Neural cell (in vitro differentiated cells): ENCODE measurements at regions not wholly inside any gene's neighbourhood (a gene's known extent, or its start where the extent isn't known, plus 50 kb on each side); places are given as distances from the start of the nearest gene placed in this dataset.

Experiments
- H2AFZ ChIP-seq: fragments of 200-600, 300-800 bp; sonication (generic), shearing (Covaris generic); 2 replicates; pipeline ENCODE4 v1.6.0; 2014; ENCODE audit warnings: low read depth, mild to moderate bottlenecking, antibody characterized with exemption, low read length, moderate library complexity
- H3F3A ChIP-seq: fragments of 200-600 bp; shearing (Covaris generic); 2 replicates; pipeline ENCODE4 v1.6.1; 2016; ENCODE audit warnings: mild to moderate bottlenecking, moderate library complexity, mixed read lengths, antibody characterized with exemption, low read length; ENCODE audit not compliant: insufficient read depth, poor library complexity, severe bottlenecking
- H3K27ac ChIP-seq: fragments of 200-600, 300-800 bp; sonication (generic), shearing (Covaris generic); 2 replicates; pipeline ENCODE4 v1.5.1; 2014; ENCODE audit warnings: mild to moderate bottlenecking, low read length, moderate library complexity
- H3K27me3 ChIP-seq: fragments of 300-800, 200-600 bp; sonication (generic), shearing (Covaris generic); 2 replicates; pipeline ENCODE4 v1.6.0; 2014; ENCODE audit warnings: mild to moderate bottlenecking, low read depth, low read length, moderate library complexity; ENCODE audit not compliant: insufficient read depth
- H3K36me3 ChIP-seq: fragments of 300-800, 200-600 bp; sonication (generic), shearing (Covaris generic); 2 replicates; pipeline ENCODE4 v1.5.1; 2014; ENCODE audit warnings: mild to moderate bottlenecking, antibody characterized with exemption, low read length, moderate library complexity; ENCODE audit not compliant: insufficient read depth
- H3K4me2 ChIP-seq: fragments of 300-800, 200-600 bp; sonication (generic), shearing (Covaris generic); 2 replicates; pipeline ENCODE4 v1.6.0; 2014; ENCODE audit warnings: mild to moderate bottlenecking, low read length
- H3K4me3 ChIP-seq: fragments of 300-800, 200-600 bp; sonication (generic), shearing (Covaris generic); 2 replicates; pipeline ENCODE4 v1.5.1; 2014; ENCODE audit warnings: mild to moderate bottlenecking, low read length, moderate library complexity
- H3K79me2 ChIP-seq: fragments of 200-600 bp; shearing (Covaris generic); replicated peaks from 2 replicates; pipeline ENCODE4 v1.6.0; 2014; ENCODE audit warnings: mild to moderate bottlenecking, low read length, moderate library complexity; ENCODE audit not compliant: insufficient read depth
- H3K9ac ChIP-seq: fragments of 300-800, 200-600 bp; sonication (generic), shearing (Covaris generic); 2 replicates; pipeline ENCODE4 v1.6.1; 2016; ENCODE audit warnings: mild to moderate bottlenecking, low read length, mixed read lengths
- H3K9me2 ChIP-seq: fragments of 200-600 bp; shearing (Covaris generic); 2 replicates; pipeline ENCODE4 v1.6.1; 2016; ENCODE audit warnings: mild to moderate bottlenecking, low read length, mixed read lengths; ENCODE audit not compliant: insufficient read depth
- H3K9me3 ChIP-seq: fragments of 200-600, 300-800 bp; sonication (generic), shearing (Covaris generic); 2 replicates; pipeline ENCODE4 v1.6.1; 2016; ENCODE audit warnings: mild to moderate bottlenecking, mixed run types, low read length, moderate library complexity, mixed read lengths
- H4K20me1 ChIP-seq: fragments of 200-600 bp; shearing (Covaris generic); 2 replicates; pipeline ENCODE4 v1.6.1; 2016; ENCODE audit warnings: mild to moderate bottlenecking, mixed run types; ENCODE audit not compliant: insufficient read depth
- EP300 ChIP-seq: fragments of 450-650 bp; conservative IDR thresholded peaks from 2 replicates; pipeline ENCODE4 v1.6.1; 2014; ENCODE audit warnings: antibody characterized with exemption, mild to moderate bottlenecking, moderate library complexity; ENCODE audit not compliant: poor library complexity, severe bottlenecking
- EZH2 ChIP-seq: fragments of 200-600, 300-800 bp; shearing (Covaris generic), sonication (generic); IDR thresholded peaks from 2 replicates; pipeline ENCODE4 v1.6.1; 2014; ENCODE audit warnings: antibody characterized with exemption, low read length, borderline replicate concordance, mild to moderate bottlenecking; ENCODE audit not compliant: insufficient read depth, poor library complexity, severe bottlenecking
- MXI1 ChIP-seq: fragments of 450-650 bp; conservative IDR thresholded peaks from 2 replicates; pipeline ENCODE4 v1.6.1; 2014; ENCODE audit warnings: antibody characterized with exemption, mild to moderate bottlenecking; ENCODE audit not compliant: poor library complexity, severe bottlenecking
- POLR2AphosphoS5 ChIP-seq: IDR thresholded peaks from 2 replicates; pipeline ENCODE4 v1.6.1; 2012
- RAD21 ChIP-seq: fragments of 450-650 bp; conservative IDR thresholded peaks from 2 replicates; pipeline ENCODE4 v1.6.1; 2014; ENCODE audit warnings: antibody characterized with exemption, mild to moderate bottlenecking, moderate library complexity
- SMC3 ChIP-seq: fragments of 450-650 bp; conservative IDR thresholded peaks from 2 replicates; pipeline ENCODE4 v1.6.1; 2014; ENCODE audit warnings: antibody characterized with exemption, mild to moderate bottlenecking, moderate library complexity; ENCODE audit not compliant: poor library complexity
- TAF1 ChIP-seq: IDR thresholded peaks from 2 replicates; pipeline ENCODE4 v1.6.1; 2012; ENCODE audit warnings: low read depth
- TF ChIP-seq, protein P1 (sequence below): fragments of 450-650 bp; IDR thresholded peaks from 2 replicates; pipeline ENCODE4 v1.5.1; 2014; ENCODE audit warnings: antibody characterized with exemption, mild to moderate bottlenecking, moderate library complexity; ENCODE audit not compliant: poor library complexity, severe bottlenecking
- TF ChIP-seq, protein P2 (sequence below): IDR thresholded peaks from 2 replicates; pipeline ENCODE4 v1.6.1; 2012; ENCODE audit warnings: borderline replicate concordance

DNA sequence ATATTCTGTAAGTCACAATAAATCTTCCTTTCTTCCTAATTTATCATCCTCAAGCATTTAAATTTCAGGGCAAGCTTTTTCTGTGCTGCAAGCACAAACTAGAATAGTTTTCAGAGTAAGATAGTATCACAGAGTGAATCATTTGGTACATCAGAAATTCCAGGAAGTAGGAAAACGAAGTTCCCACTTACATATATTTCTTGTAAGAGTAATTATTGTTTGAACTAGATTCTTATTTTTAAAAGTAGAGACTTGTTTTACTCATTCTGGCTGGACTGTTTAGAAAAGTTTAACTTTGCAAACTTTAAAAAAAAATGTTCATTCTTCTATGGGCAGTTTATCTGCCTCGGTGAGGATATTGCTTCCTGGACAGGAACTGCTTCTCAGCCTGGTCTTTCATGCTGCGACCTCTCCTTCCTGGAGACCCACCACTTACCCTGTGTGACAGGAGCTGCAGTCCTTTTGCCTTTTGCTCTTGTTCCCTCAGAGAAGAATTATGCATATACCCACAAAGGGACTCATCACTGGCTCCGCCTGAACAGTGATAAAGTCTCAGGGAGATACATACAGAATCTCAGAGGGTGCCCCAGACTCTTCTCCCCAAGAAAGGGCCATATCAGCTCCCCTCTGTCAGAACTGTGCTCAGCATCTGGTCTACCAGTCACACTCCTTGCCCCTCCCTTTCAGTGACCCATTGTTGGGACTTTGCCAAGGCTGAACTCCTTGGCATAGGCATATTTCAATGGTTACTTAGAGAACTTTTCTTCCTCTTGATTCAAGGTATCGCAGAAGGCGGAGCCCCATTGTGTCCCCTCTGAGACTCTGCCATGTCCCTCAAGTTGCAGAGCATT is 102.7 kb upstream of the CD55 start:
- TF ChIP-seq POLR2AphosphoS5: no peak
- no peak for TF ChIP-seq SMC3
- no peak for TF ChIP-seq TAF1
- no peak for TF ChIP-seq EP300
- TF ChIP-seq EZH2: no peak
- TF ChIP-seq RAD21: no peak
- TF ChIP-seq, protein P1, sequence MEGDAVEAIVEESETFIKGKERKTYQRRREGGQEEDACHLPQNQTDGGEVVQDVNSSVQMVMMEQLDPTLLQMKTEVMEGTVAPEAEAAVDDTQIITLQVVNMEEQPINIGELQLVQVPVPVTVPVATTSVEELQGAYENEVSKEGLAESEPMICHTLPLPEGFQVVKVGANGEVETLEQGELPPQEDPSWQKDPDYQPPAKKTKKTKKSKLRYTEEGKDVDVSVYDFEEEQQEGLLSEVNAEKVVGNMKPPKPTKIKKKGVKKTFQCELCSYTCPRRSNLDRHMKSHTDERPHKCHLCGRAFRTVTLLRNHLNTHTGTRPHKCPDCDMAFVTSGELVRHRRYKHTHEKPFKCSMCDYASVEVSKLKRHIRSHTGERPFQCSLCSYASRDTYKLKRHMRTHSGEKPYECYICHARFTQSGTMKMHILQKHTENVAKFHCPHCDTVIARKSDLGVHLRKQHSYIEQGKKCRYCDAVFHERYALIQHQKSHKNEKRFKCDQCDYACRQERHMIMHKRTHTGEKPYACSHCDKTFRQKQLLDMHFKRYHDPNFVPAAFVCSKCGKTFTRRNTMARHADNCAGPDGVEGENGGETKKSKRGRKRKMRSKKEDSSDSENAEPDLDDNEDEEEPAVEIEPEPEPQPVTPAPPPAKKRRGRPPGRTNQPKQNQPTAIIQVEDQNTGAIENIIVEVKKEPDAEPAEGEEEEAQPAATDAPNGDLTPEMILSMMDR: no peak
- no peak for TF ChIP-seq MXI1
- TF ChIP-seq, protein P2, sequence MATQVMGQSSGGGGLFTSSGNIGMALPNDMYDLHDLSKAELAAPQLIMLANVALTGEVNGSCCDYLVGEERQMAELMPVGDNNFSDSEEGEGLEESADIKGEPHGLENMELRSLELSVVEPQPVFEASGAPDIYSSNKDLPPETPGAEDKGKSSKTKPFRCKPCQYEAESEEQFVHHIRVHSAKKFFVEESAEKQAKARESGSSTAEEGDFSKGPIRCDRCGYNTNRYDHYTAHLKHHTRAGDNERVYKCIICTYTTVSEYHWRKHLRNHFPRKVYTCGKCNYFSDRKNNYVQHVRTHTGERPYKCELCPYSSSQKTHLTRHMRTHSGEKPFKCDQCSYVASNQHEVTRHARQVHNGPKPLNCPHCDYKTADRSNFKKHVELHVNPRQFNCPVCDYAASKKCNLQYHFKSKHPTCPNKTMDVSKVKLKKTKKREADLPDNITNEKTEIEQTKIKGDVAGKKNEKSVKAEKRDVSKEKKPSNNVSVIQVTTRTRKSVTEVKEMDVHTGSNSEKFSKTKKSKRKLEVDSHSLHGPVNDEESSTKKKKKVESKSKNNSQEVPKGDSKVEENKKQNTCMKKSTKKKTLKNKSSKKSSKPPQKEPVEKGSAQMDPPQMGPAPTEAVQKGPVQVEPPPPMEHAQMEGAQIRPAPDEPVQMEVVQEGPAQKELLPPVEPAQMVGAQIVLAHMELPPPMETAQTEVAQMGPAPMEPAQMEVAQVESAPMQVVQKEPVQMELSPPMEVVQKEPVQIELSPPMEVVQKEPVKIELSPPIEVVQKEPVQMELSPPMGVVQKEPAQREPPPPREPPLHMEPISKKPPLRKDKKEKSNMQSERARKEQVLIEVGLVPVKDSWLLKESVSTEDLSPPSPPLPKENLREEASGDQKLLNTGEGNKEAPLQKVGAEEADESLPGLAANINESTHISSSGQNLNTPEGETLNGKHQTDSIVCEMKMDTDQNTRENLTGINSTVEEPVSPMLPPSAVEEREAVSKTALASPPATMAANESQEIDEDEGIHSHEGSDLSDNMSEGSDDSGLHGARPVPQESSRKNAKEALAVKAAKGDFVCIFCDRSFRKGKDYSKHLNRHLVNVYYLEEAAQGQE: no peak
- Histone ChIP-seq H3K36me3 (no peaks in the 10 kb centered on the region), H3K27me3 (no peaks in the 10 kb centered on the region), H4K20me1 (no peaks in the 10 kb centered on the region), H3K9ac (no peak overlapping the region), H3K4me3 (no peak overlapping the region), H3K9me2 (no peaks in the 10 kb centered on the region), H3K9me3 (no peaks in the 10 kb centered on the region), H3K4me2 (no peak overlapping the region), H3K27ac (no peak overlapping the region), H2AFZ (no peak overlapping the region), H3F3A (no peaks in the 10 kb centered on the region), H3K79me2 (no peaks in the 10 kb centered on the region)

DNA sequence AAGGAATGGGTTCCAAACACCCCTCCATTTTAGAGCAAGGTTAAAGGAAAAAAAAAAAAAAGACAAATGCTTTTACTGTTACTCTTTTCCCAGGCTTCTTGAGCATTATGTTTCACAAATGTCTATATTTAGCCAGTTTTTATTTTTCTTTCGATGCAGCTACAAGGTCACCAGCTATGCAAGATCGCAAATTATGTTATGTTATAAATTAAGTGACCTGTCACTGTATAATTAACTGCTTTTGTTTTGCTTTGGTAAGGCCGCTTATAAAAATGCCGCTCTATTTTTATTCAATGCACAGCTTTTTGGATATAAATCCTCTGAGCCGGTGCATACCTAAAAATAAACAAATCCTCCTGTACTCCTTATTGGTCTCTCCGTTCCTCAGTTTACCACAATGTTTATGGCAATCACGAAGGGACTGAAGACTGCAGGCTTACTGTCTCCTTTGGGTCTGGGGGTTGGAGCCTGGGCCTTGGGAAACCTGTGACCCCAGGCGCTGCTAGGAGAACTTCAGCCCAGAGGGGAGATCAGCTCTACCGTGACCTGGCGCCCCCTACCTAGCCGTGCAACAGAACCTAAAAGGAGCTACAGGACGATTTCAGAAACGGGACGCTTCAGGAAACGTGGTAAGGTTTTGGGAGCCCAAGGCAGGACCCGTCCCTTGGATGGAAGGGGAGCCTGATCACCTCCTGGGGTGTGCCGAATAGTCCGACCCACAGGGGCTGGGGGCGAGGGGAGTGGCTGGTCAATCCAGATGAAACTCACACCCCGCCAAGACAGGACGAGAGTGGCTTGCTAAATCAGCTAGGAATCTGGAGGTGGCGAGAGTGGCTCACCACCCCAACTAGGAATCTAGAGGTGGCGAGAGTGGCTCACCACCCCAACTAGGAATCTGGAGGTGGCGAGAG is 101.2 kb upstream of the CD55 start:
- no peak overlapping the region for H3K9ac ChIP-seq
- H4K20me1 ChIP-seq: no peaks in the 10 kb centered on the region
- H3K27ac ChIP-seq: no peak overlapping the region
- H3K79me2 ChIP-seq: no peaks in the 10 kb centered on the region
- H3K9me2 ChIP-seq: no peaks in the 10 kb centered on the region
- no peak overlapping the region for H2AFZ ChIP-seq
- H3K4me3 ChIP-seq: no peak overlapping the region
- no peaks in the 10 kb centered on the region for H3F3A ChIP-seq
- no peaks in the 10 kb centered on the region for H3K27me3 ChIP-seq
- H3K9me3 ChIP-seq: no peaks in the 10 kb centered on the region
- no peaks in the 10 kb centered on the region for H3K36me3 ChIP-seq
- no peak overlapping the region for H3K4me2 ChIP-seq
- TF ChIP-seq SMC3: no peak
- TF ChIP-seq TAF1: no peak
- no peak for TF ChIP-seq RAD21
- no peak for TF ChIP-seq EZH2
- TF ChIP-seq EP300: no peak
- no peak for TF ChIP-seq MXI1
- TF ChIP-seq POLR2AphosphoS5: no peak
- TF ChIP-seq, protein P1: no peak
- TF ChIP-seq, protein P2: no peak
